ENCODE measurements at regions not wholly inside any gene's neighbourhood (a gene's known extent, or its start where the extent isn't known, plus 50 kb on each side); places are given as distances from the start of the nearest gene placed in this dataset.

DNA sequence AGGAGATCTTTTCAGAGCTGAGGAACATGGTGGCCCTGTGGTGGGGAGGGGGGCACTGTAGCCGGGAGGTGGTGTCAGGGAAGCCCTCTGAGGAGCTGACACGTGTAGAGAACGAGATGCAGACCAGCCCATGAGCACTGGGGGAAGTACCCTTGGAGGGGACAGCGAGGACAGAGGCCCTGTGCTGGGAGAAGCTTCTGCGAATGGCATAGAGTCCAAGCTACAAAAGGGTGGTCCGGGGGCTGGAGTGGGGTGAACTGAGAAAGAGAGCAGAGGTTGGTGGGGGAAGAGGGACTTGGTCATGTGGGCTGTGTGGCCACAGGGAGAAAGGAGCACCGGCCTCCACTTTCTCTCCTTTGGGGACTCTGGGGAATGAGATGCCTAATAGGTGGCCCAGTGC, 270.8 kb downstream of the CBLN1 start:
- TF ChIP-seq, protein P1, sequence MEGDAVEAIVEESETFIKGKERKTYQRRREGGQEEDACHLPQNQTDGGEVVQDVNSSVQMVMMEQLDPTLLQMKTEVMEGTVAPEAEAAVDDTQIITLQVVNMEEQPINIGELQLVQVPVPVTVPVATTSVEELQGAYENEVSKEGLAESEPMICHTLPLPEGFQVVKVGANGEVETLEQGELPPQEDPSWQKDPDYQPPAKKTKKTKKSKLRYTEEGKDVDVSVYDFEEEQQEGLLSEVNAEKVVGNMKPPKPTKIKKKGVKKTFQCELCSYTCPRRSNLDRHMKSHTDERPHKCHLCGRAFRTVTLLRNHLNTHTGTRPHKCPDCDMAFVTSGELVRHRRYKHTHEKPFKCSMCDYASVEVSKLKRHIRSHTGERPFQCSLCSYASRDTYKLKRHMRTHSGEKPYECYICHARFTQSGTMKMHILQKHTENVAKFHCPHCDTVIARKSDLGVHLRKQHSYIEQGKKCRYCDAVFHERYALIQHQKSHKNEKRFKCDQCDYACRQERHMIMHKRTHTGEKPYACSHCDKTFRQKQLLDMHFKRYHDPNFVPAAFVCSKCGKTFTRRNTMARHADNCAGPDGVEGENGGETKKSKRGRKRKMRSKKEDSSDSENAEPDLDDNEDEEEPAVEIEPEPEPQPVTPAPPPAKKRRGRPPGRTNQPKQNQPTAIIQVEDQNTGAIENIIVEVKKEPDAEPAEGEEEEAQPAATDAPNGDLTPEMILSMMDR (IDR thresholded peaks at IDR 0.05): no peak
- TF ChIP-seq POLR2A (IDR thresholded peaks at IDR 0.05): no peak

Data from uterus (tissue), 2 donors.